H9 (cell line): ENCODE measurements at regions not wholly inside any gene's neighbourhood (a gene's known extent, or its start where the extent isn't known, plus 50 kb on each side); places are given as distances from the start of the nearest gene placed in this dataset.

Experiments
- DNase-seq: peaks from one replicate; pipeline ENCODE4 v3.0.0-alpha.2; 2017
- H2AFZ ChIP-seq: one replicate; pipeline ENCODE4 v1.6.1; 2013; ENCODE audit warnings: mild to moderate bottlenecking, low read length, control low read depth, moderate library complexity
- H2AK5ac ChIP-seq: 2 replicates; pipeline ENCODE4 v1.6.1; 2013; ENCODE audit warnings: low read length, control low read depth, mixed read lengths; ENCODE audit not compliant: insufficient read length
- H2BK120ac ChIP-seq: one replicate; pipeline ENCODE4 v1.6.1; 2013; ENCODE audit warnings: low read depth, mild to moderate bottlenecking, low read length, control low read depth, inconsistent platforms; ENCODE audit not compliant: poor library complexity, severe bottlenecking
- H2BK12ac ChIP-seq: 2 replicates; pipeline ENCODE4 v1.6.1; 2013; ENCODE audit warnings: low read length, control low read depth, mixed read lengths, low read depth; ENCODE audit not compliant: insufficient read length
- H2BK15ac ChIP-seq: 2 replicates; pipeline ENCODE4 v1.6.1; 2013; ENCODE audit warnings: low read depth, low read length, control low read depth
- H2BK20ac ChIP-seq: one replicate; pipeline ENCODE4 v1.6.1; 2013; ENCODE audit warnings: low read depth, mild to moderate bottlenecking, low read length, control low read depth, inconsistent platforms; ENCODE audit not compliant: poor library complexity, severe bottlenecking
- H2BK5ac ChIP-seq: 2 replicates; pipeline ENCODE4 v1.6.1; 2013; ENCODE audit warnings: low read length, control low read depth, mixed read lengths; ENCODE audit not compliant: insufficient read length
- H3K14ac ChIP-seq: 2 replicates; pipeline ENCODE4 v1.6.1; 2013; ENCODE audit warnings: low read length, control low read depth; ENCODE audit not compliant: insufficient read depth
- H3K18ac ChIP-seq: 2 replicates; pipeline ENCODE4 v1.6.1; 2013; ENCODE audit warnings: low read depth, mild to moderate bottlenecking, mixed read lengths, low read length, control low read depth; ENCODE audit not compliant: insufficient read length
- H3K23ac ChIP-seq: 2 replicates; pipeline ENCODE4 v1.6.1; 2013; ENCODE audit warnings: low read length, control low read depth, mixed read lengths, low read depth; ENCODE audit not compliant: insufficient read length
- H3K23me2 ChIP-seq: 2 replicates; pipeline ENCODE4 v1.6.1; 2013; ENCODE audit warnings: low read depth, mild to moderate bottlenecking, mixed read lengths, low read length, control low read depth; ENCODE audit not compliant: insufficient read length, poor library complexity, severe bottlenecking
- H3K27ac ChIP-seq: 2 replicates; pipeline ENCODE4 v1.5.1; 2013; ENCODE audit warnings: low read length, control low read depth, mixed read lengths, low read depth; ENCODE audit not compliant: insufficient read length
- H3K27me3 ChIP-seq: 2 replicates; pipeline ENCODE4 v1.6.1; 2013; ENCODE audit warnings: low read length, control low read depth, inconsistent platforms; ENCODE audit not compliant: insufficient read depth
- H3K4ac ChIP-seq: 2 replicates; pipeline ENCODE4 v1.6.1; 2013; ENCODE audit warnings: low read depth, mild to moderate bottlenecking, control low read depth, inconsistent platforms, low read length, moderate library complexity
- H3K4me1 ChIP-seq: 2 replicates; pipeline ENCODE4 v1.6.1; 2013; ENCODE audit warnings: low read length, control low read depth, inconsistent platforms; ENCODE audit not compliant: insufficient read depth
- H3K4me2 ChIP-seq: 2 replicates; pipeline ENCODE4 v1.6.1; 2013; ENCODE audit warnings: low read length, control low read depth, mixed read lengths; ENCODE audit not compliant: insufficient read length, insufficient read depth
- H3K56ac ChIP-seq: 2 replicates; pipeline ENCODE4 v1.6.1; 2013; ENCODE audit warnings: low read depth, mild to moderate bottlenecking, mixed read lengths, low read length, control low read depth; ENCODE audit not compliant: insufficient read length
- H3K79me1 ChIP-seq: 2 replicates; pipeline ENCODE4 v1.6.1; 2013; ENCODE audit warnings: low read depth, mild to moderate bottlenecking, moderate library complexity, low read length, control low read depth, inconsistent platforms; ENCODE audit not compliant: insufficient read depth, poor library complexity, severe bottlenecking
- H3K79me2 ChIP-seq: 2 replicates; pipeline ENCODE4 v1.6.1; 2013; ENCODE audit warnings: low read length, control low read depth, inconsistent platforms; ENCODE audit not compliant: insufficient read depth
- H3K9ac ChIP-seq: 2 replicates; pipeline ENCODE4 v1.6.1; 2013; ENCODE audit warnings: low read length, control low read depth, mixed read lengths; ENCODE audit not compliant: insufficient read length; ENCODE audit errors: extremely low read depth
- H3K9me3 ChIP-seq: one replicate; pipeline ENCODE4 v1.6.1; 2013; ENCODE audit warnings: low read depth, low read length, inconsistent platforms; ENCODE audit not compliant: control insufficient read depth
- H3T11ph ChIP-seq: one replicate; pipeline ENCODE4 v1.6.1; 2013; ENCODE audit warnings: mild to moderate bottlenecking, low read length, control low read depth, inconsistent platforms
- H4K20me1 ChIP-seq: one replicate; pipeline ENCODE4 v1.6.1; 2013; ENCODE audit not compliant: control insufficient read depth, insufficient read length, insufficient read depth
- H4K5ac ChIP-seq: 2 replicates; pipeline ENCODE4 v1.6.1; 2013; ENCODE audit warnings: low read depth, mild to moderate bottlenecking, mixed read lengths, low read length, control low read depth; ENCODE audit not compliant: insufficient read length
- H4K8ac ChIP-seq: replicated peaks from 2 replicates; pipeline ENCODE4 v1.6.1; 2013; ENCODE audit warnings: low read length, control low read depth, mixed read lengths, low read depth; ENCODE audit not compliant: insufficient read length
- H4K91ac ChIP-seq: 2 replicates; pipeline ENCODE4 v1.6.1; 2013; ENCODE audit warnings: low read depth, mild to moderate bottlenecking, moderate library complexity, mixed read lengths, low read length, control low read depth; ENCODE audit not compliant: insufficient read length
- H3K27ac Mint-ChIP-seq, 3 experiments: 2 replicates in 2 of 3; 3 replicates in 1 of 3; pipeline ENCODE4 v1.8.0; 2020 to 2021; ENCODE audit warnings: mixed read lengths in 3 of 3, mild to moderate bottlenecking in 1 of 3, moderate library complexity in 1 of 3
- H3K27me3 Mint-ChIP-seq: 2 replicates; pipeline ENCODE4 v1.8.0; 2021; ENCODE audit warnings: low read depth, mild to moderate bottlenecking, moderate library complexity, mixed read lengths
- H3K36me3 Mint-ChIP-seq, 3 experiments: 2 replicates in 2 of 3; 3 replicates in 1 of 3; pipeline ENCODE4 v1.8.0; 2020 to 2021; ENCODE audit warnings: low read depth in 3 of 3, mixed read lengths in 3 of 3; ENCODE audit not compliant: insufficient read depth in 1 of 3
- H3K4me1 Mint-ChIP-seq, 2 experiments: 2 replicates each; pipeline ENCODE4 v1.8.0; 2020; ENCODE audit warnings: mixed read lengths in 2 of 2
- H3K4me3 Mint-ChIP-seq, 2 experiments: 2 replicates in 1 of 2; 3 replicates in 1 of 2; pipeline ENCODE4 v1.8.0; 2020 to 2021; ENCODE audit warnings: mild to moderate bottlenecking in 2 of 2, mixed read lengths in 2 of 2, moderate library complexity in 1 of 2
- H3K9me3 Mint-ChIP-seq, 2 experiments: 2 replicates in 1 of 2; 3 replicates in 1 of 2; pipeline ENCODE4 v1.8.0; 2020; ENCODE audit warnings: mild to moderate bottlenecking in 2 of 2, mixed read lengths in 2 of 2, moderate library complexity in 1 of 2
- CTCF ChIP-seq: fragments of 200-600 bp; sonication (generic); conservative IDR thresholded peaks from 3 replicates; pipeline ENCODE4 v1.8.0; 2021; ENCODE audit warnings: antibody characterized with exemption, mild to moderate bottlenecking
- WGBS: extraction: QIAGEN DNeasy Blood & Tissue Kit; methylation state at CpG from one replicate; pipeline ENCODE4 v1.1.7; 2013; ENCODE audit warnings: missing lambda C conversion rate, low lambda C conversion rate, mixed read lengths; ENCODE audit not compliant: insufficient read length; ENCODE audit errors: extremely low coverage; 5-methylcytosine and 5-hydroxymethylcytosine counted together

DNA sequence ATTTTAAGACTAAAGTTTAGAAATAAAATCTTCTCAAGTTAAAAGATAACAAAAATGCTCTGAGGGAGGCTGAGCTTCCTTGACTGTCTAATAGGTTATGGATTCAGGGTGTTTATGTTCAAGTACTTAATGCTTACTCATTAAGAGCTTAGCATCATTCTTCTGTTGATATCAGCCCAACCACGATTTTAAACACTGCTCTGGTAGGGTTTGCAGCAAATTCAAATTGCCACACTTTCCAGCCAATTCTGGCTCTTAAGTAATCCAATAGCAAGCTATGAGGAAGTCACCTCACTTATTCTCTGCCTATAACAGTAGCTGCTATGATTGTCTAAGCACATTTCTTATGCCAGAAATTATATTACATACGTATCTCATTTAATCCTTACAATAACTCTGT, 191.0 kb upstream of the KIF2A start:
- no peaks in the 10 kb centered on the region for H4K20me1 ChIP-seq
- no peak overlapping the region for H3T11ph ChIP-seq
- no peaks in the 10 kb centered on the region for H3K27me3 Mint-ChIP-seq
- no peaks in the 10 kb centered on the region; a peak in 1 of 5 replicates for H3K9me3 Mint-ChIP-seq
- no peak overlapping the region for H3K4ac ChIP-seq
- no peak overlapping the region for H2BK12ac ChIP-seq
- no peak overlapping the region for H3K18ac ChIP-seq
- H3K4me2 ChIP-seq: no peak overlapping the region
- no peak overlapping the region for H4K5ac ChIP-seq
- no peak overlapping the region for H2BK5ac ChIP-seq
- H2AK5ac ChIP-seq: no peak overlapping the region
- no peak overlapping the region for H3K14ac ChIP-seq
- no peak overlapping the region for H3K56ac ChIP-seq
- no peak overlapping the region for H4K8ac ChIP-seq
- no peak overlapping the region for H3K9ac ChIP-seq
- H3K36me3 Mint-ChIP-seq: peaks cover 0 to 4% (median 3%) of the 10 kb centered on the region in 3 experiments; a peak in 3 of 7 replicates
- H2BK15ac ChIP-seq: no peak overlapping the region
- H3K27me3 ChIP-seq: no peaks in the 10 kb centered on the region
- no peak overlapping the region for H4K91ac ChIP-seq
- H3K4me1 Mint-ChIP-seq: no peaks in the 10 kb centered on the region
- H3K79me1 ChIP-seq: no peaks in the 10 kb centered on the region
- H3K27ac ChIP-seq: no peak overlapping the region
- H2AFZ ChIP-seq: no peak overlapping the region
- no peak overlapping the region for H2BK20ac ChIP-seq
- no peaks in the 10 kb centered on the region for H3K79me2 ChIP-seq
- no peak overlapping the region for H3K23ac ChIP-seq
- no peak overlapping the region for H3K4me3 Mint-ChIP-seq
- WGBS: no CpG with 5 or more reads among the region's 2 CpGs
- no peak for TF ChIP-seq CTCF
- H3K27ac Mint-ChIP-seq: no peak overlapping the region
- DNase-seq: no peak
- no peak overlapping the region for H2BK120ac ChIP-seq
- H3K23me2 ChIP-seq: no peaks in the 10 kb centered on the region
- no peaks in the 10 kb centered on the region for H3K9me3 ChIP-seq
- no peaks in the 10 kb centered on the region for H3K4me1 ChIP-seq
